NCI-H187 treated with DMSO at 0.1 percent for 48 hours (cell line): ENCODE measurements at regions not wholly inside any gene's neighbourhood (a gene's known extent, or its start where the extent isn't known, plus 50 kb on each side); places are given as distances from the start of the nearest gene placed in this dataset.
"Not testable (repeated sequence)": the region's sequence is repeated elsewhere in the genome, so short reads cannot be mapped to it uniquely, and the experiment has no call there.

ENCODE experiments used
- DNase-seq: peaks from one replicate; lab custom pipeline; 2025; lab: John Stamatoyannopoulos, UW

GRCh38 chr5:102048940-102049339 is 247.1 kb downstream of the SLCO4C1 start:
- DNase-seq = no peak

- DNase-seq = not testable (repeated sequence)
Observed at GRCh38 chr5:102047073-102047472, 249.0 kb downstream of the SLCO4C1 start.

- DNase-seq = no peak
Observed at GRCh38 chr5:102040326-102040725, 255.8 kb downstream of the SLCO4C1 start.

- DNase-seq = no peak
Observed at GRCh38 chr5:102036927-102037326, 259.2 kb downstream of the SLCO4C1 start.

GRCh38 chr5:102031711-102032110 is 264.4 kb downstream of the SLCO4C1 start:
- DNase-seq = no peak

- no peak for DNase-seq
Observed at GRCh38 chr5:102018690-102019089, 277.4 kb downstream of the SLCO4C1 start.

- no peak for DNase-seq
Observed at GRCh38 chr5:102018279-102018678, 277.8 kb downstream of the SLCO4C1 start.

- no peak for DNase-seq
Observed at GRCh38 chr5:102014371-102014770, 281.7 kb downstream of the SLCO4C1 start.

GRCh38 chr5:102010644-102011043 is 285.4 kb downstream of the SLCO4C1 start:
- DNase-seq = no peak

GRCh38 chr5:101997235-101997634 is 298.8 kb downstream of the SLCO4C1 start:
- DNase-seq = no peak

GRCh38 chr5:101995585-101995984 is 300.5 kb downstream of the SLCO4C1 start:
- no peak for DNase-seq

GRCh38 chr5:101991486-101991885 is 304.6 kb downstream of the SLCO4C1 start:
- no peak for DNase-seq

GRCh38 chr5:101989659-101990058 is 306.4 kb downstream of the SLCO4C1 start:
- no peak for DNase-seq

GRCh38 chr5:101977729-101978345 is 318.2 kb downstream of the SLCO4C1 start:
- DNase-seq = peak; percentile 42

- no peak for DNase-seq
Observed at GRCh38 chr5:101976933-101977332, 319.2 kb downstream of the SLCO4C1 start.

- DNase-seq = no peak
Observed at GRCh38 chr5:101969742-101970141, 326.3 kb downstream of the SLCO4C1 start.

- no peak for DNase-seq
Observed at GRCh38 chr5:101966476-101966875, 329.6 kb downstream of the SLCO4C1 start.

GRCh38 chr5:101955891-101956290 is 340.2 kb downstream of the SLCO4C1 start:
- no peak for DNase-seq

- no peak for DNase-seq
Observed at GRCh38 chr5:101950019-101950418, 346.1 kb downstream of the SLCO4C1 start.

- no peak for DNase-seq
Observed at GRCh38 chr5:101948615-101949014, 347.5 kb downstream of the SLCO4C1 start.

- no peak for DNase-seq
Observed at GRCh38 chr5:101943784-101944183, 352.3 kb downstream of the SLCO4C1 start.

GRCh38 chr5:101942321-101942882 is 353.7 kb downstream of the SLCO4C1 start:
- no peak for DNase-seq

- DNase-seq = no peak
Observed at GRCh38 chr5:101937041-101937440, 359.0 kb downstream of the SLCO4C1 start.

- DNase-seq = no peak
Observed at GRCh38 chr5:101935086-101935485, 361.0 kb downstream of the SLCO4C1 start.
